GM19238 (cell line): ENCODE measurements at regions not wholly inside any gene's neighbourhood (a gene's known extent, or its start where the extent isn't known, plus 50 kb on each side); places are given as distances from the start of the nearest gene placed in this dataset.
"Not testable (repeated sequence)": the region's sequence is repeated elsewhere in the genome, so short reads cannot be mapped to it uniquely, and the experiment has no call there.

Source experiments
- DNase-seq: peaks from one replicate; pipeline ENCODE4 v3.0.0; 2011; ENCODE audit warnings: low spot score; ENCODE audit not compliant: insufficient read length

GRCh38 chr9:31683116-31683515, 701.3 kb upstream of the ACO1 start:
- no peak for DNase-seq

GRCh38 chr9:31697956-31698355, 686.5 kb upstream of the ACO1 start:
- DNase-seq, result no peak

GRCh38 chr9:31699836-31700235, 684.6 kb upstream of the ACO1 start:
- no peak for DNase-seq

GRCh38 chr9:31700252-31701045, 684.0 kb upstream of the ACO1 start:
- no peak for DNase-seq

GRCh38 chr9:31702957-31703356, 681.5 kb upstream of the ACO1 start:
- DNase-seq, result no peak

GRCh38 chr9:31715250-31715649, 669.2 kb upstream of the ACO1 start:
- no peak for DNase-seq

- no peak for DNase-seq
Measured at GRCh38 chr9:31719262-31719661, 665.2 kb upstream of the ACO1 start.

GRCh38 chr9:31730398-31730797, 654.0 kb upstream of the ACO1 start:
- no peak for DNase-seq

- DNase-seq, result no peak
Measured at GRCh38 chr9:31733166-31733565, 651.3 kb upstream of the ACO1 start.

- no peak for DNase-seq
Measured at GRCh38 chr9:31736581-31737179, 647.8 kb upstream of the ACO1 start.

- DNase-seq, result no peak
Measured at GRCh38 chr9:31740705-31741104, 643.7 kb upstream of the ACO1 start.

- DNase-seq, result no peak
Measured at GRCh38 chr9:31744589-31744988, 639.9 kb upstream of the ACO1 start.

- no peak for DNase-seq
Measured at GRCh38 chr9:31745468-31745867, 639.0 kb upstream of the ACO1 start.

- DNase-seq, result no peak
Measured at GRCh38 chr9:31745886-31746285, 638.6 kb upstream of the ACO1 start.

- DNase-seq, result no peak
Measured at GRCh38 chr9:31753756-31754155, 630.7 kb upstream of the ACO1 start.

- no peak for DNase-seq
Measured at GRCh38 chr9:31759703-31760102, 624.7 kb upstream of the ACO1 start.

GRCh38 chr9:31774021-31774420, 610.4 kb upstream of the ACO1 start:
- not testable (repeated sequence) for DNase-seq

GRCh38 chr9:31774571-31774970, 609.9 kb upstream of the ACO1 start:
- no peak for DNase-seq

GRCh38 chr9:31776471-31776870, 608.0 kb upstream of the ACO1 start:
- DNase-seq, result no peak

- DNase-seq, result no peak
Measured at GRCh38 chr9:31783491-31783890, 601.0 kb upstream of the ACO1 start.

GRCh38 chr9:31790720-31791119, 593.7 kb upstream of the ACO1 start:
- no peak for DNase-seq

GRCh38 chr9:31799953-31800609, 584.4 kb upstream of the ACO1 start:
- DNase-seq, result no peak
